Stomach smooth muscle (tissue), 2 donors: ENCODE measurements at regions not wholly inside any gene's neighbourhood (a gene's known extent, or its start where the extent isn't known, plus 50 kb on each side); places are given as distances from the start of the nearest gene placed in this dataset.

Source experiments
- H3K27ac ChIP-seq: one replicate; pipeline ENCODE4 v1.7.0; 2013; ENCODE audit warnings: mild to moderate bottlenecking, low read length, inconsistent platforms
- H3K27me3 ChIP-seq, 2 donors: one replicate each; pipeline ENCODE4 v1.7.0; 2013; ENCODE audit warnings: low read length in 2 of 2; ENCODE audit not compliant: insufficient read depth in 2 of 2, control insufficient read depth in 1 of 2
- H3K36me3 ChIP-seq, 2 donors: one replicate each; pipeline ENCODE4 v1.7.0; 2013; ENCODE audit warnings: low read length in 2 of 2; ENCODE audit not compliant: control insufficient read depth in 2 of 2, insufficient read depth in 2 of 2
- H3K4me1 ChIP-seq: one replicate; pipeline ENCODE4 v1.7.0; 2013; ENCODE audit warnings: low read length; ENCODE audit not compliant: control insufficient read depth, insufficient read depth
- H3K4me3 ChIP-seq, 2 donors: one replicate each; pipeline ENCODE4 v1.7.0; 2013; ENCODE audit warnings: low read length in 2 of 2
- H3K9ac ChIP-seq, 2 donors: one replicate each; pipeline ENCODE4 v1.7.0; 2013; ENCODE audit warnings: low read length in 2 of 2, mild to moderate bottlenecking in 1 of 2
- H3K9me3 ChIP-seq, 2 donors: one replicate each; pipeline ENCODE4 v1.7.0; 2013; ENCODE audit warnings: low read length in 2 of 2; ENCODE audit not compliant: control insufficient read depth in 2 of 2
- donor health status: healthy.
- donor health status: Pancreatic carcinoma.

GRCh38 chr1:219478811-219479210 is 134.1 kb downstream of the ZC3H11B start:
- Histone ChIP-seq H3K27me3 (no peaks in the 10 kb centered on the region), H3K9ac (no peak overlapping the region), H3K4me3 (no peak overlapping the region), H3K27ac (no peak overlapping the region), H3K9me3 (no peaks in the 10 kb centered on the region), H3K36me3 (no peaks in the 10 kb centered on the region), H3K4me1 (no peaks in the 10 kb centered on the region)

DNA sequence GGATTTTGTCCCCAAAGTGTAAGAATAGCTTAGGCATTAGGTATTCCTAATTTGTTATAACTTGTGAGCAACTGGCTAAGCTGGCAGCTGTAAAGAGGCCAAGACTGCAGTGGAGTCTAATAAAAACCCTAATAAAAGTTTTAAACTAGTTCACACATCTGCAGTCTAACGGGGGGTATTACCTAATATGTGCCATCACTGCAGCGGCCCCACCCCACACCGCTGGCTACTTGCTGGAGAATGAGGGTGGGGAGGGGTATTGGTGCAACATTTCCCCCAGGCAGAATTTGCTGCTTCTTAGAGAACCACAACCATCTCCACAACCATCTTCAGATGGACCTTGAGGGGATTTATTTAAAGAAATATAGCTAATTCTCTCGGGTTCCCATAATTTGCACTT is 135.0 kb downstream of the ZC3H11B start:
- H3K27ac ChIP-seq = no peak overlapping the region
- H3K9ac ChIP-seq = no peak overlapping the region
- H3K4me3 ChIP-seq = no peak overlapping the region
- H3K36me3 ChIP-seq = no peaks in the 10 kb centered on the region
- H3K9me3 ChIP-seq = no peaks in the 10 kb centered on the region
- H3K27me3 ChIP-seq = no peaks in the 10 kb centered on the region
- no peaks in the 10 kb centered on the region for H3K4me1 ChIP-seq

DNA sequence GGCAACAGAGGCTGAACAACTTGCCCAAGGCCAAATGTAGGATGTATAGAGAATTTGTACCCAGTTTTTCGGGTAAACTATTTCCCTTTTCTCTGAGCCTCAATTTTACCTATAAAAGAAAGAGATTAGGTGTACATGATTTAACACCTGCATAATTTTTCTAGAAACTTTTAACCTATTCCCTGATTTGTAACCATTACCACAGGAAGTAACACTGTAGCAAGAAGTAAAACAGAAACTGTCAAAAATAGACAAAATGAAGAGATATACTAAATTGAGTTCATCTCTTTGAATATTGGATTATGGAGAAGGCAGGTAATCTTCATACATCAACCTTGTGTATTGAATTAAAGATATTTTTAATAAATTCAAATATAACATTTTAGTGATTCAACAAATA is 136.2 kb downstream of the ZC3H11B start:
- H3K4me3 ChIP-seq = no peak overlapping the region
- H3K36me3 ChIP-seq = no peaks in the 10 kb centered on the region
- H3K27me3 ChIP-seq = no peaks in the 10 kb centered on the region
- H3K27ac ChIP-seq = no peak overlapping the region
- no peak overlapping the region for H3K9ac ChIP-seq
- H3K9me3 ChIP-seq = no peaks in the 10 kb centered on the region
- no peaks in the 10 kb centered on the region for H3K4me1 ChIP-seq

GRCh38 chr1:219476116-219476515 is 136.8 kb downstream of the ZC3H11B start:
- no peaks in the 10 kb centered on the region for H3K4me1 ChIP-seq
- no peak overlapping the region for H3K9ac ChIP-seq
- no peaks in the 10 kb centered on the region for H3K27me3 ChIP-seq
- no peaks in the 10 kb centered on the region for H3K9me3 ChIP-seq
- no peaks in the 10 kb centered on the region for H3K36me3 ChIP-seq
- no peak overlapping the region for H3K27ac ChIP-seq
- H3K4me3 ChIP-seq = no peak overlapping the region

- H3K4me1 ChIP-seq = no peaks in the 10 kb centered on the region
- H3K9me3 ChIP-seq = no peaks in the 10 kb centered on the region
- H3K4me3 ChIP-seq = no peak overlapping the region
- no peaks in the 10 kb centered on the region for H3K36me3 ChIP-seq
- H3K27me3 ChIP-seq = no peaks in the 10 kb centered on the region
- H3K9ac ChIP-seq = no peak overlapping the region
- H3K27ac ChIP-seq = no peak overlapping the region
Observed at GRCh38 chr1:219472596-219472995, 140.3 kb downstream of the ZC3H11B start.

- Histone ChIP-seq H3K36me3 (no peaks in the 10 kb centered on the region), H3K9me3 (no peaks in the 10 kb centered on the region), H3K4me3 (no peak overlapping the region), H3K9ac (no peak overlapping the region), H3K27me3 (no peaks in the 10 kb centered on the region), H3K27ac (no peak overlapping the region), H3K4me1 (no peaks in the 10 kb centered on the region)
Observed at GRCh38 chr1:219467524-219467923, 145.4 kb downstream of the ZC3H11B start.

DNA sequence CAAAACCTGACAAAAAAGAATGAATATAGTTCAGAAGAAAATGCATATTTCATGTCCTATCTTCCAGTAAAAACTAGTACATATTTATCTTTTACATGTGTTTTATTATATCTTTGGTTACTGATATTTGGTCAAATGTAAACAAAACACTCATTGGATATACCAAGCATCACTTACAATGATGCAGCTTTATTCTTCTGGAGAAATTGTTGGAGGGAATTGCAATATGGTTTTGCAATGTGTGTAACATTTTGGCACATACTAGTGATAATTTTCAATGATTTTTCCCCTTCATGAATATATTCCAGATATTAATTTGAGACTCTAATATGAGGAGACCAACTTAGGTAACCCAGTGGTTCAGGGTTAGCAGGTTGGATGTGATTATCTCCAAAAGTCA is 146.1 kb downstream of the ZC3H11B start:
- H3K9ac ChIP-seq = no peak overlapping the region
- no peaks in the 10 kb centered on the region for H3K27me3 ChIP-seq
- H3K4me1 ChIP-seq = no peaks in the 10 kb centered on the region
- H3K36me3 ChIP-seq = no peaks in the 10 kb centered on the region
- no peaks in the 10 kb centered on the region for H3K9me3 ChIP-seq
- H3K4me3 ChIP-seq = no peak overlapping the region
- H3K27ac ChIP-seq = no peak overlapping the region

GRCh38 chr1:219465212-219466093 is 147.5 kb downstream of the ZC3H11B start:
- no peak overlapping the region for H3K9ac ChIP-seq
- no peaks in the 10 kb centered on the region for H3K27me3 ChIP-seq
- H3K4me1 ChIP-seq = no peaks in the 10 kb centered on the region

GRCh38 chr1:219463636-219464035 is 149.3 kb downstream of the ZC3H11B start:
- Histone ChIP-seq H3K27me3 (no peaks in the 10 kb centered on the region), H3K4me1 (no peaks in the 10 kb centered on the region), H3K36me3 (no peaks in the 10 kb centered on the region), H3K4me3 (no peak overlapping the region), H3K9me3 (no peaks in the 10 kb centered on the region), H3K9ac (no peak overlapping the region), H3K27ac (no peak overlapping the region)

More at GRCh38 chr1:219465212-219466093, 147.5 kb downstream of the ZC3H11B start:
- Histone ChIP-seq H3K4me3 (no peak overlapping the region), H3K9me3 (no peaks in the 10 kb centered on the region), H3K27ac (no peak overlapping the region), H3K36me3 (no peaks in the 10 kb centered on the region)

DNA sequence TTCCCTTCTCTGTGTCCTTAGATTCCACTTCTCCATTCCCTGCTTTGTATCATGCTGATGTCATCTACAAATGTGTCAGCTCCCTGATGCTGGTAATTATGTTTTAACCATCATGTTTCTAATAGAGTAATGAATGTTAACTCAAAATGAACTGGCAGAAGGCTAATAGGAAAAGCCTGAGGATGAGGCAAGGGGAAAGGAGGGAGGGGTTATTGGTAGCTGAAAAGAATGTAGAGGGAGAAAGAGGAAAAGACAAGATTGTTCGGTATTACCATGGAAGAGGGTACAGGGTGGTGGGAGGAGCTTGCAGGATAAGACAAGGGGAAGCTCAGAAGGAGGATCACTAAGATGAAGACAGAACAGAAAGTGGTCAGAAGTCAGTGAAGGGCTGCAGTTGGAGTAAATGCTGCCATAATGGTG is 150.9 kb downstream of the ZC3H11B start:
- H3K4me1 ChIP-seq = no peaks in the 10 kb centered on the region
- no peak overlapping the region for H3K9ac ChIP-seq
- H3K27ac ChIP-seq = no peak overlapping the region
- no peaks in the 10 kb centered on the region for H3K27me3 ChIP-seq
- no peaks in the 10 kb centered on the region for H3K36me3 ChIP-seq
- no peak overlapping the region for H3K4me3 ChIP-seq
- no peaks in the 10 kb centered on the region for H3K9me3 ChIP-seq
